NCI-H1092 (cell line): ENCODE measurements at regions not wholly inside any gene's neighbourhood (a gene's known extent, or its start where the extent isn't known, plus 50 kb on each side); places are given as distances from the start of the nearest gene placed in this dataset.
"Not testable (repeated sequence)": the region's sequence is repeated elsewhere in the genome, so short reads cannot be mapped to it uniquely, and the experiment has no call there.

Source experiments
- DNase-seq: peaks from one replicate; lab custom pipeline; 2025; lab: John Stamatoyannopoulos, UW

- no peak for DNase-seq
These were observed 98.2 kb downstream of the AHR start for GRCh38 chr7:17396692-17397091.

GRCh38 chr7:17401791-17402627 lies 103.6 kb downstream of the AHR start:
- no peak for DNase-seq

DNA sequence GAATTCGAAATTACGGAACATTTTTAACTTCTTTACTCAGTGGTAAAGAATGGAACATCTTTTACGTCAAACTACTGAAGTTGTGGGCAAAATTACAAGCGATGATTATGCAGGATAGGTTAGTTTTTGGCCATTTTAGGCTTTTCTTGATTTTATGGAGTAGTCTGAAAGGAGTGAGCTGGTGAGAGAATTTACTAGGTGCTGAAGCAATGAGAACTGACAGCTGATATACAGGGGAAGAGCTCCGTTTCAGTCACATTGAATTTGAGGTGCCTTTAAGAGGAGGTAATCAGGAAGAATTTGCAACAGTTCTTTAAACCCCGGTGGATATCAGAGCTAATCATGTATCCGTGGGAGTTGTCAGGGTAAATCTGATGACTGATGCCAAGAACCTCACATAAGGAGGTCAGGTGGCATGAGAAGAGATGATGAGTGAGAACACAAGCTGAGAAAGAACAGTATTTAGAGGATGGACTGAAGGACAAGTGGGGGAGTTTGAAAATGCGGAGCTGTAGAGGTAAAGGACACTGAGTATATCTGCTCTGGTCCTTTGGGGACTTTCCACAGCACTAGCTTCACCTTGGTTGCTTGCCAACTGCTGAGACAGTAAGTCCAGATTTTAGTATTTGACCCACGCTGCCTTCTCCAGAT lies 104.3 kb downstream of the AHR start:
- no peak for DNase-seq

GRCh38 chr7:17404006-17404405 lies 105.6 kb downstream of the AHR start:
- no peak for DNase-seq

DNA sequence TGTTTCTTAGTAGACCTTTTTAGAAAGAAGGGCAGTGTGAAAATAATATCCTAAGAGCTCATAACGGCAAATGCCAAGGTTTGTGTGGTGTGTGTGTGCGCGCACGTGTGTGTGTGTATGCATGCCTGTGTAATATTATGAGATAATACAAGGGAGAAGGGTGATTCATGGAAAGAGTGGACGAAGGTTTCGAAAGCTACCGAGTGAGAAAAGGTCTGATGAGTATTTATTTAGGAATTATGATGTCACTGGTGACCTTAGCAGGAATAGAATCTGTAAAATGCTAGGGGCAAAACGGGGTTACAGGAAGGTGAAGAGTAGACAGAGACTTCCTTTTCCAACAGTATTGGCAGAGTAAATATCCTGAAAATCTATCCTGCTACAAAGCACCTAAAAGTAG lies 107.3 kb downstream of the AHR start:
- DNase-seq, result no peak

DNA sequence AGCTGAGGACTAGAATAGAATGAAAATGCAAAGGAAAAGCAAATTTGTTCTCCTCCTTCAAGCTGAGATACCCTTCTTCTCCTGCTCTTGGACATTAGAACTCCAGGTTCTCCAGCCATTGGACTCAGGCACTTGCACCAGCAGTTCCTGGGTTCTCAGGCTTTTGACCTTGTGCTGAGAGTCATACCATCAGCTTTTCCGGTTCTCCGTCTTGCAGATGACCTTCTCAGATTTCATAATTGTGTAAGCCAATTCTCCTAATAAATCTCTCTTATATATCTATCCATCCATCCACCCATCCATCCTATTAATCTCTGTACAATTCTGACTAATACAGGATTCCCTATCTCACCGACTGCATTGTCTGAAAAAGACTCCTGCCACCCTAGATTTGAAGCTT lies 108.3 kb downstream of the AHR start:
- no peak for DNase-seq

DNA sequence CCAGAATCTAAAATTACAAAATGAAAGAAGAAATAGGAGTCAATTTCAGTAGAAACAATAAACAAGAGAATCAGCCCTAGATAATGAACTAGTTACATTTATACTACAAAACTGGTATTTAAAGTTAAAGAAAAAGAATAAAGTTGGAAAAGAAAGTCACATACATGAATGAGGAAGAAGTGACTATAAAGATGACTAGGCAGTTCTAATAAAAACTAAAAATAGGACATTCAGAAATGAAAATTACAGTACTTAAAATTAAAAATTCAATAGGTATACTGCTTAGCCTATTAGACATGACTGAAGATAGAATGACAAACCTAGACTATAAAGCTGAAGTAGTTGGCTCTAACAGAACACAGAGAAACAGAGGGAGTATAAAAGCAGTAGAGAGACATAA lies 108.8 kb downstream of the AHR start:
- DNase-seq, result no peak

GRCh38 chr7:17408245-17408903 lies 109.9 kb downstream of the AHR start:
- DNase-seq, result no peak

DNA sequence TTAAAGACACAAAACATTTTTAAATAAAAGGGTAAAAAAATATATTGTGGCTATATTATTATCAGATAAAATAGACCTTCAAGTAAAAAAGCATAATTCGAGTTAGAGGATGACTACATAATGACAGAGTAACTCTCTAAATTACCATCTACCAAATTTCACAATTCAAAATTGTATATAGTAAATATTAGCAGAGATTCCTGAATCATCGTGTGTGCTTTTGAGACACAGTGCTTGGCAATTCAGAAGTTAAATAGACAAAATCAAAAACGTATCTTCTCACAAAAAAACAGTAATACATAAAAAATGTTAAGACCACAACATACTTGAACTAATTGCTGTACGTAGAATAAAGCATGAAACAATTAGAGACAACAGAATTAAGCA lies 110.4 kb downstream of the AHR start:
- no peak for DNase-seq

- DNase-seq, result no peak
These were observed 113.5 kb downstream of the AHR start for GRCh38 chr7:17411922-17412321.

GRCh38 chr7:17412883-17413282 lies 114.4 kb downstream of the AHR start:
- DNase-seq, result no peak

DNA sequence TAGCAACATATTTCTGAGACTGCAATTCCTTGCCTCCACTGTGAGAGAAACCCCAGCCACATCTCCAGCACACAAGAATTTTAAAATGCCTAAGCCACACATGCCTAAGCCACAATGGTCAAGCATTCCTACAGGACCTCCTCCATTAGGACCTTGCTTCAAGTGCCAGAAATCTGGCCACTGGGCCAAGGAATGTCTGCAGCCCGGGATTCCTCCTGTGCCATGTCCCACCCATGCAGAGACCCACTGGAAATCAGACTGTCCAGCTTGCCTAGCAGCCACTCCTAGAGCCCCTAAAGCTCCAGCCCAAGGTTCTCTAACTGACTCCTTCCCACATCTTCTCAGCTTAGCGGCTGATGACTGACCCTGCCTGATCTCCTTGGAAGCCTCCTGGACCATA lies 117.5 kb downstream of the AHR start:
- no peak for DNase-seq

DNA sequence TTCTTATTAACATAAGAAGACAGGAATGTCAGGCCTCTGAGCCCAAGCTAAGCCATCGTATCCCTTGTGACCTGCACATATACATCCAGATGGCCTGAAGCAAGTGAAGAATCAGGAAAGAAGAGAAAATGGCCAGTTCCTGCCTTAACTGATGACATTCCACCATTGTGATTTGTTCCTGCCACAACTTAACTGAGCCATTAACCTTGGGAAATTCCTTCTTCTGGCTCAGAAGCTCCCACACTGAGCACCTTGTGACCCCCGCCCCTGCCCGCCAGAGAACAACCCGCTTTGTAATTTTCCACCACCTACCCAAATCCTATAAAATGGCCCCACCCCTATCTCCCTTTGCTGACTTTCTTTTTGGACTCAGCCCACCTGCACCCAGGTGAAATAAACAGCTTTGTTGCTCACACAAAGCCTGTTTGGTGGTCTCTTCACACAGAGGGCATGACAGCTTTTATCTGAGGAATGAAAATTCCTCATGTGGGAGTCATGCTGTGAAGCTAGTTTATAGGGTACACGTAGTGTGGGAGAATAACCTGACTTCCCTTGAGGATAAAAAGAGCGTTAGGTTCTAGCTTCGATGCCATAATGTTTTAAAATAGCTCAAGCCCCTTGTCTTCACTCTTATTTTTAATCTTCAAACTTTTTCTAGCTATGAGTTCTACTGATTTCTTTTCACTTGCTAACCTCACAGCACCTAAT lies 122.0 kb downstream of the AHR start:
- not testable (repeated sequence) for DNase-seq

DNA sequence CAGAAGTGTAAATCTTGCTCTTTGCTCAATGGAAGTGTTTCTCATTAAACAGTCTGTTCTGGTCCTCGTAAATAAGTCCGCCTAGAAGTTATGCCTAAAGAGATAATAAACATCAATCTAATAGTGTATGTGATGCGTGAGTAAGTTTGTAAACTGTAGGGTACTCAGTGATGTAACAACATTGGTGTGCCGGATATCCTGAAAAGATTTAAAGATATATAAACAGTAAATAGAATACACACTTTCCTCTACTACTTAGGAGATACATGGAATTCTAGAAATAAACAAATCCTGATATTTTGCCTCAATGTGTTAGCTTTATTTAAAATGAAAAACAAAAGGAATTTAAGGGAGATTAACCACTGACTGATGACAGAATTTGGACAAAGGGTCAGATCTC lies 123.5 kb downstream of the AHR start:
- no peak for DNase-seq

- no peak for DNase-seq
These were observed 124.5 kb downstream of the AHR start for GRCh38 chr7:17422966-17423365.

DNA sequence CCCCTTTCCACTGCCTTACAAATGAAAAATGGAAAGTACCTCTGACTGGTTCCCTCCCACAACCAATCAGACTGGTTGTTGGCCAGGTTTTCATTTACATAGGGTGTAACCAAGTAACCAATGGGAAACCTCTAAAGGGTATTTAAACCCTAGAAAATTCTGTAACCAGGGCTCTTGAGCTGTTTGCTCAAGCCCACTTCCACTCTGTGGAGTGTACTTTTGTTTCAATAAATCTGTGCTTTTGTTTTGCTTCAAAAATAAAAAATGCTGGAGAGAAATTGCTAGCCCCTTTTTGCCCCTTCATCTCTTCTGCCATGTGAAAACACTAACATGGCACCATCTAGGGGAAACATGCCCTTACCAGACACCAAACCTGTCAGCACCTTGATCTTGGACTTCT lies 129.5 kb downstream of the AHR start:
- DNase-seq, result no peak

- no peak for DNase-seq
These were observed 131.1 kb downstream of the AHR start for GRCh38 chr7:17429579-17429978.

DNA sequence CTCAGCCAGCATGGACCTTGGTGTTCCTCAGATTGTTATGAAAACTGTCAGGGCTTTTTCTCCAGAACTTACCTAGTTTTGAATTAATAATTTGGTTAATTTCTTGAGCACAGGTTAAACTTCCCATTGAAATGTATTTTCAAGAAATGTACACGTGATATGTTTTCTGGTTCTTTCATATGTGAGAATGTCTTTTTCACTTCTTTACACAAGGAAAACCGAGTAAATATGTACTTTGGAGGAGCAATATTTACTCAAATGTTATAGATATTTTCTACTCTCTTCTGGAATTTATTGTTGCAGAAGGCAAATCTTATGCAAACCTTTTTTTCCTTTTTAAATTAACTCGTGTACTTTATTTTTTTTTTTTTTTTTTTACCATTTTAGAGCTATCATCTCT lies 134.3 kb downstream of the AHR start:
- no peak for DNase-seq

DNA sequence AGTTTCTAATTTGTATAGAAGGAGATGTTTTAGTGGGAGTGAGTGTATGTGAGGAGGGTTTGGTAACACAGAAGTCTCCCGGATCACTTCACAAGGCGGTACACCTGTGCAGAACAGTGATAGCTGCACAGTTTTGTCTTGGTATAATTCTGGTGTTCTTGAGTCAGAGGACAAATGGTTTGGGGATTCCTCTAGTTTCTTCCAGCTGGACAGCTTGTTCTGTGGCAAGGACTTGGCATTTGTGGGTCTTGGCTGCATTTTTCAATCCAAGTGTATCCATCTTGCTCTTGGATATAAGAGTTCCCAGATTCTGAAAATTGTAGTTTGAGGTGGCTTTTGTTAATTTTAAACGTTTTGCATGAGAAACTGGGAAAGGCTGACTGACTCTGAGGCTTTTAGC lies 135.7 kb downstream of the AHR start:
- no peak for DNase-seq

- DNase-seq, result no peak
These were observed 136.6 kb downstream of the AHR start for GRCh38 chr7:17434841-17435692.

- no peak for DNase-seq
These were observed 137.7 kb downstream of the AHR start for GRCh38 chr7:17436126-17436525.

- no peak for DNase-seq
These were observed 139.1 kb downstream of the AHR start for GRCh38 chr7:17437586-17437985.
